Tibial nerve (tissue), 4 donors: ENCODE measurements at regions not wholly inside any gene's neighbourhood (a gene's known extent, or its start where the extent isn't known, plus 50 kb on each side); places are given as distances from the start of the nearest gene placed in this dataset.

Experiments
- DNase-seq, 2 donors: peaks; one replicate each; pipeline ENCODE4 v3.0.0-alpha.2; 2019; ENCODE audit warnings: low spot score in 2 of 2
- H3K27ac ChIP-seq, 4 donors: fragments of 200-600 bp; sonication (generic) in 3 of 4; one replicate each; pipeline ENCODE4 v1.5.1; 2017 to 2019; ENCODE audit warnings: mild to moderate bottlenecking in 1 of 4
- H3K27me3 ChIP-seq, 2 donors: fragments of 200-600 bp; sonication (generic) in 1 of 2; one replicate each; pipeline versions ENCODE4 v1.5.1 to v1.6.0; 2017 to 2019
- H3K36me3 ChIP-seq, 3 donors: fragments of 200-600 bp; sonication (generic); one replicate each; pipeline ENCODE4 v1.5.1; 2018 to 2019
- H3K4me1 ChIP-seq, 4 donors: fragments of 200-600 bp; sonication (generic) in 3 of 4; one replicate each; pipeline ENCODE4 v1.5.1; 2017 to 2019
- H3K4me3 ChIP-seq, 4 donors: fragments of 200-600 bp; sonication (generic) in 3 of 4; one replicate each; pipeline ENCODE4 v1.5.1; 2017 to 2019; ENCODE audit warnings: mild to moderate bottlenecking in 1 of 4, moderate library complexity in 1 of 4
- H3K9me3 ChIP-seq, 4 donors: fragments of 200-600 bp; sonication (generic) in 3 of 4; one replicate each; pipeline ENCODE4 v1.5.1; 2017 to 2019
- CTCF ChIP-seq, 5 experiments: fragments of 200-600 bp in 3 of 5; fragments of 450-650 bp in 2 of 5; sonication (generic) in 3 of 5; IDR thresholded peaks; one replicate each; pipeline ENCODE4 v1.5.1; 2016 to 2019; ENCODE audit warnings: antibody characterized with exemption in 5 of 5, mild to moderate bottlenecking in 3 of 5, moderate library complexity in 2 of 5
- EP300 ChIP-seq, 2 donors: sonication (generic); formaldehyde crosslinking; IDR thresholded peaks; one replicate each; pipeline ENCODE4 v1.6.1; 2017; ENCODE audit warnings: antibody characterized with exemption in 2 of 2, mild to moderate bottlenecking in 1 of 2
- POLR2A ChIP-seq, 2 donors: fragments of 450-650 bp; IDR thresholded peaks; one replicate each; pipeline ENCODE4 v1.6.1; 2017; ENCODE audit warnings: antibody characterized with exemption in 2 of 2, mild to moderate bottlenecking in 2 of 2, moderate library complexity in 2 of 2
- WGBS, 2 donors: methylation state at CpG; one replicate each; pipeline ENCODE4 v1.1.5; 2018; 5-methylcytosine and 5-hydroxymethylcytosine counted together

- Histone ChIP-seq H3K27me3 (no peaks in the 10 kb centered on the region), H3K4me3 (no peak overlapping the region), H3K27ac (no peak overlapping the region), H3K9me3 (no peaks in the 10 kb centered on the region), H3K36me3 (no peaks in the 10 kb centered on the region), H3K4me1 (no peaks in the 10 kb centered on the region)
- TF ChIP-seq CTCF (IDR thresholded peaks at IDR 0.05) (no peak), POLR2A (IDR thresholded peaks at IDR 0.05) (no peak), EP300 (IDR thresholded peaks at IDR 0.05) (no peak)
- DNase-seq = no peak
- 84 to 88% methylated on average over 5 of the region's 5 CpGs for WGBS, 2 donors
Observed at GRCh38 chr5:83834306-83834705, 113.7 kb upstream of the HAPLN1 start.

- Histone ChIP-seq H3K9me3 (no peaks in the 10 kb centered on the region), H3K27ac (no peak overlapping the region), H3K4me1 (no peaks in the 10 kb centered on the region), H3K4me3 (no peak overlapping the region), H3K27me3 (no peaks in the 10 kb centered on the region), H3K36me3 (no peaks in the 10 kb centered on the region)
- no peak for TF ChIP-seq CTCF (IDR thresholded peaks at IDR 0.05)
- TF ChIP-seq EP300 (IDR thresholded peaks at IDR 0.05) = no peak
- no peak for TF ChIP-seq POLR2A (IDR thresholded peaks at IDR 0.05)
- no peak for DNase-seq
- 78 to 80% methylated on average over 1 of the region's 1 CpG for WGBS, 2 donors
Observed at GRCh38 chr5:83831834-83832233, 111.2 kb upstream of the HAPLN1 start.

- H3K4me1 ChIP-seq = no peaks in the 10 kb centered on the region
- H3K27me3 ChIP-seq = no peaks in the 10 kb centered on the region
- peak in 1 of 2 donors; percentile 14 for DNase-seq
- TF ChIP-seq CTCF (IDR thresholded peaks at IDR 0.05) (no peak), EP300 (IDR thresholded peaks at IDR 0.05) (no peak), POLR2A (IDR thresholded peaks at IDR 0.05) (no peak)
- no peak overlapping the region for H3K27ac ChIP-seq
- H3K36me3 ChIP-seq = no peaks in the 10 kb centered on the region
- no peak overlapping the region for H3K4me3 ChIP-seq
- 68 to 74% methylated on average over 1 of the region's 1 CpG for WGBS, 2 donors
- no peaks in the 10 kb centered on the region for H3K9me3 ChIP-seq
Observed at GRCh38 chr5:83827111-83827557, 106.5 kb upstream of the HAPLN1 start.

- WGBS, 2 donors = 26 to 48% methylated on average over 1 of the region's 1 CpG
- Histone ChIP-seq H3K4me3 (no peak overlapping the region), H3K36me3 (no peaks in the 10 kb centered on the region), H3K27me3 (no peaks in the 10 kb centered on the region), H3K9me3 (peaks cover 0 to 12% (median 2%) of the 10 kb centered on the region in 4 donors), H3K27ac (no peak overlapping the region), H3K4me1 (no peaks in the 10 kb centered on the region)
- DNase-seq = no peak
- TF ChIP-seq CTCF (IDR thresholded peaks at IDR 0.05) = no peak
Observed at GRCh38 chr5:83817591-83817990, 96.9 kb upstream of the HAPLN1 start.

GRCh38 chr5:83815661-83816060 is 95.0 kb upstream of the HAPLN1 start:
- no peaks in the 10 kb centered on the region for H3K4me1 ChIP-seq
- H3K27ac ChIP-seq = no peak overlapping the region
- 27 to 36% methylated on average over 2 of the region's 2 CpGs for WGBS, 2 donors
- H3K4me3 ChIP-seq = no peak overlapping the region
- no peaks in the 10 kb centered on the region for H3K27me3 ChIP-seq
- no peak for TF ChIP-seq POLR2A (IDR thresholded peaks at IDR 0.05)
- no peak for TF ChIP-seq EP300 (IDR thresholded peaks at IDR 0.05)
- no peak for TF ChIP-seq CTCF (IDR thresholded peaks at IDR 0.05)
- peaks cover 0 to 11% (median 2%) of the 10 kb centered on the region in 4 donors for H3K9me3 ChIP-seq
- no peaks in the 10 kb centered on the region for H3K36me3 ChIP-seq
- DNase-seq = no peak
